ENCODE measurements at regions not wholly inside any gene's neighbourhood (a gene's known extent, or its start where the extent isn't known, plus 50 kb on each side); places are given as distances from the start of the nearest gene placed in this dataset.

GRCh38 chr17:12388226-12388625, 277.5 kb upstream of the MYOCD start:
- Mint-ChIP-seq H3K4me1 (peaks cover 13% of the 10 kb centered on the region), H3K27me3 (ENCODE audit: low read depth) (no peaks in the 10 kb centered on the region), H3K36me3 (no peaks in the 10 kb centered on the region), H3K9me3 (peaks cover 12% of the 10 kb centered on the region), H3K27ac (no peak overlapping the region), H3K4me3 (no peak overlapping the region)
- ChIA-PET POLR2A (no interaction called here), CTCF (no interaction called here)
- TF ChIP-seq FOXP4 (CRISPR knock-in tag; IDR thresholded peaks at IDR 0.05) (no peak), TEAD1 (CRISPR knock-in tag; IDR thresholded peaks at IDR 0.05) (no peak), STAT6 (CRISPR knock-in tag; conservative IDR thresholded peaks at IDR 0.05; ENCODE audit: low read depth) (no peak), NR1H2 (CRISPR knock-in tag; IDR thresholded peaks at IDR 0.05) (no peak), CREM (CRISPR knock-in tag; IDR thresholded peaks at IDR 0.05) (no peak)
- no peak for ATAC-seq
- no peak for DNase-seq (ENCODE audit: low spot score)

- H3K27me3 Mint-ChIP-seq (ENCODE audit: low read depth) = no peaks in the 10 kb centered on the region
- H3K4me1 Mint-ChIP-seq = peaks cover 20% of the 10 kb centered on the region
- H3K9me3 Mint-ChIP-seq = peaks cover 6% of the 10 kb centered on the region
- CTCF ChIA-PET = no interaction called here
- H3K36me3 Mint-ChIP-seq = no peaks in the 10 kb centered on the region
- no peak overlapping the region for H3K27ac Mint-ChIP-seq
- ATAC-seq = no peak
- DNase-seq (ENCODE audit: low spot score) = no peak
- H3K4me3 Mint-ChIP-seq = no peak overlapping the region
- POLR2A ChIA-PET = no interaction called here
- no peak for TF ChIP-seq FOXP4 (CRISPR knock-in tag; IDR thresholded peaks at IDR 0.05)
- TF ChIP-seq PRDM15 (CRISPR knock-in tag; IDR thresholded peaks at IDR 0.05) = no peak
- no peak for TF ChIP-seq PREB (CRISPR knock-in tag; IDR thresholded peaks at IDR 0.05; ENCODE audit: borderline replicate concordance)
- TF ChIP-seq NR1H2 (CRISPR knock-in tag; IDR thresholded peaks at IDR 0.05) = no peak
- no peak for TF ChIP-seq JUN (CRISPR knock-in tag; IDR thresholded peaks at IDR 0.05)
- no peak for TF ChIP-seq IRF2 (CRISPR knock-in tag; IDR thresholded peaks at IDR 0.05; ENCODE audit: borderline replicate concordance, low read depth)
- TF ChIP-seq SMAD4 (CRISPR knock-in tag; IDR thresholded peaks at IDR 0.05) = no peak
- no peak for TF ChIP-seq ZNF423 (CRISPR knock-in tag; IDR thresholded peaks at IDR 0.05)
- no peak for TF ChIP-seq CDX4 (CRISPR knock-in tag; IDR thresholded peaks at IDR 0.05; ENCODE audit: borderline replicate concordance)
- TF ChIP-seq ESRRA (CRISPR knock-in tag; IDR thresholded peaks at IDR 0.05; ENCODE audit: borderline replicate concordance) = no peak
- TF ChIP-seq ZNF263 (CRISPR knock-in tag; IDR thresholded peaks at IDR 0.05; ENCODE audit: low read depth) = no peak
- no peak for TF ChIP-seq SOX15 (CRISPR knock-in tag; IDR thresholded peaks at IDR 0.05)
- TF ChIP-seq JAZF1 (CRISPR knock-in tag; IDR thresholded peaks at IDR 0.05) = no peak
- no peak for TF ChIP-seq HMGXB4 (CRISPR knock-in tag; IDR thresholded peaks at IDR 0.05)
- TF ChIP-seq USF2 (CRISPR knock-in tag; IDR thresholded peaks at IDR 0.05) = no peak
Observed at GRCh38 chr17:12389421-12389820, 276.3 kb upstream of the MYOCD start.

All from WTC11 (cell line).